NCI-H2107 treated with DMSO at 0.1 percent for 48 hours (cell line): ENCODE measurements at regions not wholly inside any gene's neighbourhood (a gene's known extent, or its start where the extent isn't known, plus 50 kb on each side); places are given as distances from the start of the nearest gene placed in this dataset.
A peak's percentile ranks its signal among the peaks of the same experiment; 100 is the strongest.

ENCODE experiments used
- DNase-seq: peaks from one replicate; lab custom pipeline; 2025; ENCODE audit not compliant: unreplicated experiment; lab: John Stamatoyannopoulos, UW

DNA sequence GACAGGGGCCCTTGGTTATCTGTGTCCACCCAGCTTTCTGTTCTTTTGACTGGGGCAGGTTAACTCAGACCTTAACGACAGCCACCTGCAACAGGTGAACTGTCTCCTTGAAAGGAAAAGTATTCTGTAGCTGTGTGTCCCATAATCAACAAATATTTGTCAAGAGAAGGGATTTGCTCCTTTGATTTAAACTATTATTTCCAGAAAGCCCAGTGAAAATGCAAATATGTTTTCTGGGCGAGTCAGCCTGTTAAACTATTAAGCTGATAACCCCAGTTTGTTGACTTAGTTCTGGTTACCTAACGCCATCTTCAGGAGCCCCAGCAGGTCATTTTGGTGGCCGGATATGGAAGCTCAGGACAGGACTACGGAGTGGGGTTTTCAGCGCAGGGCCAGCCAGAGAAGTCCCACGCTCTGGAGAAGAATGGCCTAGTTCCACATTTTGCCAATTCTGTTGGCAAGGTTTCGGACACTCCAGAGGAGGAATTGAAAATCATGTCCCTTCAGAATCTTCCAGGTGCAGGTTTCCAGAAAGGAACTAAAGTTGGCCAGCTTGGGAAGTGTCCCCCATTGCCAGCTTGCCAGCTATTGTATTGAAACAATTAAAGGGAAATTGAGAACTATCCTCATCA, 54.5 kb downstream of the ADRA2A start:
- no peak for DNase-seq

DNA sequence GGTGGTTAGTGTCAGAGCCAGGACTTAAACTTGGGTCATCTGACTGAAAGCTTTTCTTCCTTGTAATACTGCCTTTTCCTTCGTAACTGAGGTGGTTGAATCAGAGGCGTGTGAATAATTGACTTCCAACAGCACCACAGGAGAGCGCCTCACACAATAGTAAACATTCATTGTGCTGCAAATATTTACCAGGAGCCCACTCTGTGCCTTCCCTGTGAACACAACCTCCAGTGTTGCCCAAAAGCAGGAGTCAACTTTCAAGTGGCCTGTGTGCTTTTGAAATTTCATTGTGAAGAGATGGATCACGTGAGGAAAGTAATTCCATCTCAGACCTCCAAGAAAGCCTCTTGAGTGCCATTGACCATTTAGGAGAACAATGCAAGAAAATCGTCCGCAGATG, 60.2 kb downstream of the ADRA2A start:
- DNase-seq: peak; percentile 90

DNA sequence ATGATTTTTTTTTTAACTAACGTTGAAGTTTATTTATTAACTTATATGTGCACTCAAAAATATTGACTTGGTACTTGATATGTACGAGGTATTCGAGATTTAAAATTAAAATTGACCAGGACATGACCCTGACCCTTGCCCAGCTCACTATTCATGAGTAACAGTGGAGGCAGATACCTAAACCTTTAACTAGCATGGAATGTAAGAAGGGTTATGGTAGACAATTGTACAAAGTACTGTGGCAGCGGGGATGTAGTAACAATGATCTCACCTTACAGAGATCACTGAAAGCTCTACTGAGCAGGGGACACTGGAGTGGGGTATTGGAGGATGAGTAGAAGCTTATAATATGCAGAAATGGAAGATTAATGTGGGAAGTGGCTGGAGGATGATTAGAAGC, 60.8 kb downstream of the ADRA2A start:
- DNase-seq: peak; percentile 20

DNA sequence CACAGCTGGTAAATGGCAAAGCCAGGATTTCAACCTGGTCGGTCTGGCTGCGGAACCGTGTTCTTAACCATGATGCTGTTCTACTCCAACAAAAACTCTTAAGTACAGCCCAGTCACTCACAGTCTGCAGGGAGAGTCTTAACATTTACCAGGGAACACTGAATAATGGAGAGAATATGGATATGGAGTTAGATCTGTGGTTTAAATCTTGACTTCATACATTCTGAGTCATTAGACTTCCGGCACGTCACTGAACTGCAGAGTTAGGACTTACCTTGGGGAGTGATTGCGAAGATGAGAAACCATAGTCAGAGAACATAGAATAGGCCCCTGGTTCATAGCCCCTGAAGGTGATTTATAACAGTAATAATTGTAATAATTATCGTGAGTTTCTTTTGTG, 61.7 kb downstream of the ADRA2A start:
- DNase-seq: no peak

DNA sequence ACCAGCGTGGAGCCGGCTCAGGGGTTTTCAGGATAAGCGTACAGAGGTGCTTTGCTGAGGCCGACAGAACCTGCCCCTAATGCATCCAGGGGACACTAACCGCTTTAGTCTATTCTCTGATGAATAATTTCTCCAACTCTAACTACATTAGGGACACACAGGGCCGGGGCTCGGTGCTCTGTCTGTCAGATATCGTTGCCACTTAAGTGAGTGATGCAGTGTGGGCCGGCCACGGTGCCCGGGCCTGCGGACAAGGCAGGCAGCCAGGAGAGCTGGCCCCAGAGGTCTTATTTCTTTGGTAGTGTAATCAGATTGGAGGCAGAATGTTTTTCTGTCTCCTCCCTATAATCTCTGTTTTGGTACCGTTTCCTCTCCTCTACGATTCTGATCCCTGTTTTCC, 62.7 kb downstream of the ADRA2A start:
- no peak for DNase-seq

DNA sequence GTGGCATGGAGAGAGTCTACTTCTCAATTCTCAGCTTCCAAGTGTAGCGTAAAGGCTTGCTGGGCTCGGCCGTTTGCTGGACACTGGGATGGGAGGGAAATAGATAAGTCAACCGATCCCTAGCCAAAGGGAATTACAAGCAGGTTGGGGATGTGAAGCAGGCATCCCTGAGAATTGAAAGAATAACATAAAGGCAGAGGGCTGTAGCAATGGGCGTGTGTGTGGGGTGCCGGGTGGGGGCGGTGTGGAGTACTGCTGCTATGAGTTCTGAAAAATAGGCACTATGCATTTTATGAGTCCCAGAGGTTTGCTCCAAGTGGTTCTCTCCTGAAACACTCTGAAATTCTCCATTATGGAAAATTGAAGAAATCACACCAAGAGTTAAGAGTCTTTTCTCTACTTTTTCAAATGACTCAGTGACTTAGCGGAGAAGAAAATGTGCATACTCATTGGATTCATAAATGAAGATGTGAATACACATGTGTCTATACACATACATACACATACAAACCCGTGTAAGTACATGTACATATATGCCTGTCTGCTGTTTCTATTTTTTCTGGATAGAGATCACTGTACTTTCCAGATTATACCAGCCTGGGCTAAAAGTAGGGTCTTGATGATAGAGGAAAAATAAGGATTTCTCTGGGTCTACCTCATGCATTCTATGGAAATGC, 65.4 kb downstream of the ADRA2A start:
- no peak for DNase-seq

DNA sequence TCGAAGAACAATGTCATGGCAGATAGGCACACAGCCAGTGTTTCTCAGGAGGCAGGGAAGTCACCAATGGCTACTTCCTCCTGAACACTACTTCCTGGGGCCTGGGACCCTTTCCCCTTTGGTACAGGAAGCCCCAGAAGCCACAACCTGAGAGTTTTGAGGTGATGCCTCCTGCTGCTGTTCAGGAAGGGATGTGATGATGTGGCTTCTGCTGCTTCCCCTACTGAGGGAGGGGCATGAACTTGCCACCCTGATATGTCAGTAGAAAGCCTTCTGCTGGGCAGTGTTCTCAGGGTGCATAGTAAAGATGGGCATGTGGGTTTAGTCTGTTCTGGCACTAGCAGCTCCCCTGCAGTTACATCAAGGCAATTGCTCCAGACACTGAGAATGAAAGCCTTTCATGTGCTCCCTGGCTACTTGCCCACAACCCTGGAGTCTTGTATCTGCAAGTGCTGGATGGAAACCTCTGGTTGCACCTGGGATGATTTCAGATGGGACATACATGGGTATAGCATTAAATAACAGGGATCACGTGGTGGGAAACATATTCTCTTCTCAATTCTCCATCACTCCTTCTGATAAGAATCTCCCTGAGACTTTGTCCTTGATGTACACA, 69.3 kb downstream of the ADRA2A start:
- peak; percentile 5 for DNase-seq

DNA sequence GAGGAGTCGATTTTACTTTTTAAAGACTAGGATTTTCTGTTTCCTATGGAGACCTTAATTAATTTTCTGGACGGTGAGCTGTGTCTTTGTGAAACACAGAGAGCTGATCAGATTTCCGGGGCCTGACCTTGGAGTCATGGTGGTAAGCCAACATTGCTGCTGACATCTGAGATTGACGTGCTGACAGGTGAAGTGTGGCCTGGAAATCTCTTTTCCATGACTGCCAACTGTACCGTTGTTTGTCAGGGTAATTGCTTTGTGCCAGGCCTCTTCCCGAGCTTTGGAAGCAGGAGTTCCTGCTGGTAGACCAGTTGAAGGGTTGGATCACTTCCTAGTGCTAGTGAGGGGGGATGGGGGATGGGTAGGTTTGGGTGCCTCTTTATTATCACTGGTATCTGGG, 71.2 kb downstream of the ADRA2A start:
- DNase-seq: no peak

DNA sequence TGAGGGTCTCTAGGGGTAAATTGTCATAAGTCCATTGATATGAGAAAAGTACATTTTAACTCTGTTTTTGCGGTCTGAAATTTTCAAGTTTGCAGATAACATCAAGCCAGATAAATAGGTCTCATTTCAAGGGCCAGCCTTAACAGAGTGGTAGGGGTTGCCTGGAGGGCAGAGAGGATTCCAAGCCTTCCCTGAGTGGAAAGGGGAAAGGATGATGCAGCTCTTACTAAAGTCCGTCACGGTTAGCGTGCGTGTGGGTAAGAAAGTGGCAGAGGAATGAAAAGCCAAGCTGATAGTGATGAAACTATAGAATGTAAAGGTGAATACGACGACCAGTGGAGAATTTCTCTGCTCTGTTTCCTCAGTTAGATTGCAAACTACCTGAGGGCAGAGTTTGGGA, 71.6 kb downstream of the ADRA2A start:
- DNase-seq: no peak

DNA sequence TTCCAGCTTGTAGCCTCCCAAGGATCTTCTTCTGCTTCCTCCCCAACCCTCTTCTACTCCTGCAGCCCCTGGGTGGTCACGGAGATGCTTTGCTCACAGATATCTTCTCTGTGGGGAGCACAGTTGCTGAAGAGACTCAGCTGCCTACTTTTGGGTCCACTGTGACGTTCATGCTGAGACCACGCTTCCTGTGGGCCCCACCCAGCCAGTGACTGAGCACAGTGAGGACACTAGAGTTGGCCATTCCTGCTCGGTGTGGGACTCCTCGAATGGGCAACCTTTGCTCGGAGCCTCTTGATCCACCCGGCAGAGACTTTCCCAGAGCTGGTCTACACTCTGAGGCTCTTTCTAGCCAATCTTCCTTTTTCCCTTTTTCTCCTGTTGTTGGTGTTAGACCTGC, 73.9 kb downstream of the ADRA2A start:
- DNase-seq: no peak

DNA sequence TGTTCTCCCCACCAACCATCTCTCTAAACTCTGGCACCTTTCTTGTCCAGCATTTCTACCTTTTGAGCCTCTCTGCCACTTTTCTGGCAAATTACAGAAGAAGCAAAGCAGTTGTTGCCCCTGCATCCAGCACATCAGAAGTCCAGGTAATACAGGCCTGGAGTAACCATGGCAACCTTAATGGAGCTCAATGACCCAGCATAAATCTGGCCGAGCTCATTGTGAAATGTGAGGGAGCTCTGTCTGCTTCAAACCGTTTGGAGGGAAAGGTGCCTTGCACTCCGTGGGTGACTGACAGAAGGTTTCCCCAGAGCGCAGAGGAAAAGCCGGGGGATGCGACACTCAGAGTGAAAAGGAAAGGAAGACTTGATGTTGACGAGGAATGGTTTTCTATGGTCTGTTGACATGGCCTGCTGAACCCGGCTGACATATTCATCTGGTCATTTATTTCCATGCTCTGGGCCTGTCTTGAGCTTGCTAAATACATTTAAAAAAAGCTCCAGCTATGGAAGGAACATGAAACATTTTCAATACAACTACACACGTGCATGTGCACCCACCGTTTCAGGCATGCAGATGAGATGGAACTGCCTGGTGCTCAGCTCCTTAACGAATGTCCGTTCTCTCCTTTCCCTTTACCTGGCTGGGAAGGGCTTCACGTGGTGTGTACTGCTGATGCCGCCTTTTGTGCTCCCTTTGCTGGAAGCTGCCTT, 74.9 kb downstream of the ADRA2A start:
- no peak for DNase-seq

DNA sequence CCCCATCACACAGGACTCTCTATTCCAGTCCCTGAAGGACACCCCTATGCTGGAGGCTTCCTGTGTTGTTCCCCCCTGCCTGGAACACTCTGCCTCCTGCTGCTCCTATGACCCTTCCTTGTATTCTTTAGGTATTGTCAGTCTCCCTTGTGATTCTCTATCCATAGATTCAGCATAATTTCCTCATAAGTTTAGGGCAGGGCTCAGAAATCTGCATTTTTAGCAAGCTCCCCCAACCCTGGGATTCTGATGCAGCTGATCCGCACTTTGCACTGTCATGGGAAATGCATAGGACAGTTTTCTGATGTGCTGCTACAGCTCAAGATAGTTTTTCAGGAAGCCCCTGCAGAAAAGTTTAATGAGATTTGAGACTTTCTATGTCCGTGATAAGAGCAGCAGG, 79.9 kb downstream of the ADRA2A start:
- DNase-seq: no peak

DNA sequence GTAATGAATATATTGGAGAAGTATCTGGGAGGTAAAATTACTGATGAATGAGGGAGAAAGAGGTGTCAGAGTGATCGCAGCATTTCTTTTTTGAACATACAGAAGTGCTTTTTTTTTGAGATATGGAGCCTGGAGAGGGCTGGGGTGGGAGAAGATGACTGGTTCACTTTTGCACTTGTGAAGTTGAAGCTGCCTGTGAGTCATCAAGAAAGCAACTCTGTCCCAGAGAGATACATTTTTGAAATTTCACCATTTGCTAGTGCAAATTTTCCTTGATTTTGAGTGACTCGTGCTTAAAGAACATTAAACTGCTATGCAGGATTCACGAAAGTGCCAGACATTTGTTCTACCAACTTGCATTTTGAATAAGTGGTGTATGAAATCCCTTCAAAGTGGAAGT, 81.8 kb downstream of the ADRA2A start:
- DNase-seq: no peak

DNA sequence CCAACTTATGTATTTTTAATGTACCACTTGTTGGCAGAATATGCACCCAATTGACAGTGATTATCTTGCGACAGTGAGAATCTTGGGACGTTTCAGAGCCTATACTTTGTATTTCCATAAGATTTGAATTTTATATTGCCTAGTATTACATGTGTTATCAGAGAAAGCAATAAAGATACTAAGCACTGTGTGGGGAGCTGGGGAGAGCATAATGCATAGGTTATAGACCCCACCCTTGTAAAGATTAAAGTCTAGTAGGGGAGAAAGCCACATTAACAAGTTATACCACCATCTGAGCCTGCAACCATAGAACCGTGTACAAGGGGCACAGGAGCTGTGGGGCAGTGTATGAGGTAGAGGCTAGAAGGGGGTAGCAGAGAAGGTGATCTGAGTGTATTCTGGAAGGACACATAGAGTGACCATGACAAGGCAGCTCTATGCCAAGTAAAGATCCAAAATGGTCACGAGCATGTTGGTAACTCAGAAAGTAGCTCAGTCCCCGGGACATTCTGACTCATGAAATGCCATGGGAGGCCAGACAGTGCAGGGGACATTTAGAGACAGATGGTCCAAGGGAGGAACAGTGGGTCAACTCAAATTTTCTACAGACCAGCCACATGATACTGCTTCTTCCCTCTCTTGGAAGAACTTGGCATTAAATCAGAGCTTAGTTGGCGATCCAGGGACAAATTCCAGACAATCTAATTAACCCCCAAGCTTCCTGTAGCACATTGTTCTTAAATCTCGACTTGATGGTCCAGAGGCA, 84.5 kb downstream of the ADRA2A start:
- DNase-seq: no peak

DNA sequence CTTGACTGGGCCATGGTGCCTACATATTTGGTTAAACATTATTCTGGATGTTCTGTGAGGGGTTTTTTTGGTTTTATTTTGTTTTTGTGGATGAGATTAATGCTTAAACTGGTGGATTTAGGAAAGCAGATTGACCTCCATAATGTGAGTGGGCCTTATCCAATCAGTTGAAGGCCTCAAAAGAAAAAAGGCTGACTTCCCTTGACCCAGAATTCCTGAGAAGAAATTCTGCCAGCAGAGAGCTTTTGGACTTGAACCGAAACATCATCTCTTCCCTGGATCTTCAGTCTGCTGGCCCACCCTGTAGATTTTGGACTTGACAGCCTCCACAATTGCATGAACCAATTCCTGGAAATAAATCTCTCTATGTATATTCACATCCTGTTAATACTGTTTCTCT, 94.4 kb downstream of the ADRA2A start:
- DNase-seq: no peak

DNA sequence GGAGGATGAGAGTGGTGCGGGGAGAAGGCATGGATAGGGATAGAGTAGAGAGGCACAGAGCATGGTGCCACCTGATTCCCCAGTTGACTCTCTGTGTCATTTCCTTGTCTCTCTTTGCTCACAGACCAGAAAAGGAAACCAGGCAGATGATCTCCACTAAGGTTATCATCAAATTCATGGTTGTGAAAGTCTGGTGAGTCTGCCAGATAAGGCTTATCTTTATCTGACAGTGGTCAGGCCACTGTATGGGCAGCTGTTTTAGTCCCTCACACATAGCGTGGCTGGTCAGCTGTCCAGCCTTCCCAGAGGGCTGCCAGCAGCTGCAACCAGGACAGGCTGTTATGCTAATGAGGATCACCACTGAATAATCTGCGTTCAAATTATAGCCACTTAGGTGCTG, 99.0 kb downstream of the ADRA2A start:
- no peak for DNase-seq

DNA sequence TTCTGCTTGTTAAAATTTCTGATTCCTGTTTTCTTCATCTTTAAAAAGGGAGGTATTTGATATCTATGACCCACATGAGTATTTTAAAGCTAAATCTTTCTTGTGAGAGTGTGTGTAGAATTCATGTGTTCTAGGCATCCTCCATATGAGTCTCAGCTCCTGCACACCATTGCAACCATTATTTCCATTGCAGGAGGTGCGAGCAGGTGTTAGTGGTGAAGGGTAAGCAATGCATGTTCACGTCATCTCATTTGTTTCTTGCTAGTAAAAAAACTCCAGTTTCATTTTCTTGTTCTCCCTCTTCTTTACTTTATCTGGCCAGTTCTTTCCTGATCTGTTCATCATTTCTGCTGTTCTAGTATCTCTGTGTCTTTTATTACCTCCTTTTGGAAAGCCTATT, 100.5 kb downstream of the ADRA2A start:
- no peak for DNase-seq

DNA sequence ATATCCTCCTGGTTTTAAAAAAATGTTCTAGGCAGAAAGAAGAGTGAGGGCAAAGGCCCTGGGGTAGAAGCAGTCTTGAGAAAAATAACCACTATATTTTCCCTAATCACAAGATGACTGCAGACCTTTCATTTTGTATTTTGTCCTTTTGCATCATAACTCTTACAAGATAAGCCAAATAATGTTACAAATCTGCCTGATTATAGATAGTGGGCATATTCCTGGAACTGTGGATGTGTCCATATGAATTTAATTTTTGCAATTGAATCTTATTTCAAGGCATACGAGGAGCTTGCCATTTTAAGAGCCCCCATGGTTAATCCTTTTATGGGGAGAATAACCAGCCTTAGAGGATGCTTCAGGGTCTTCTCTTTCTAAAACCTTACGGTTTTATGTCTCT, 102.7 kb downstream of the ADRA2A start:
- DNase-seq: no peak

DNA sequence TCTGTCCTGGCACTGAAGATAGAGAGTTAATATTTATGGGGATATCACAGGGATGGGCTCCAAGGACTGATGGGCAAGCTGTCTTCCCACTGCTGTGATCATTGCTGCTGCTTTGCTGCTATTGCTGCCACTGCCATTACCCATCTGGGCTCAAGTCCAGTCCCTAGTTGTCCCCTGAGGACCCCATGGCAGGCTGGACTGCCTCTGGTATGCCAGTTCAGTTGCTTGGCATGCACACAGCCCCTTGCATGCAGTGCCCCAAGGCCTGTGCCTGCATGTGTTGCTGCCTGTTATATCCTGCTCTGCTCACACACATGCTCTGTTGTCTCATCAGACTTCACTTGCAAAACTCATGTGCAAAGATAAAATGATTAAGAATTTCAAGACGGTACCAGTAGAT, 109.5 kb downstream of the ADRA2A start:
- DNase-seq: no peak

DNA sequence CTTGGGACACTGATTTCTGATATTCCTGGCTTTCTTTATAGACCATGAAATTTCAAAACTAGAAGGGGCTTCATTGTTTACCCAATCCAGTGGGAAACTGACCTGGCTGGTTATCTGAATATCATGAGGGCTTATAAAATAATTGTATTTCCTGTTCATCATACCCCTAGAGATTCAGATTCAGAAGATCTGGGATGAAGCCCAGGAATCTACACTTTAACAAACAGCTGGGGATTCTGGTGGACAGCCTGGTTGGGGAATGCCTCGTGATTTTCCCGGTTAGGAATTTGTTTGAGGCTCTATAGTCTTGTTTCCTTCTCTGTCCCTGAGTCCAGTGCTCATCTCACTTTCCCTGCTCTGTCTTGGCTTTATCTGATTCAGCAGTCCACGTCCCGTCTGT, 110.3 kb downstream of the ADRA2A start:
- DNase-seq: no peak

DNA sequence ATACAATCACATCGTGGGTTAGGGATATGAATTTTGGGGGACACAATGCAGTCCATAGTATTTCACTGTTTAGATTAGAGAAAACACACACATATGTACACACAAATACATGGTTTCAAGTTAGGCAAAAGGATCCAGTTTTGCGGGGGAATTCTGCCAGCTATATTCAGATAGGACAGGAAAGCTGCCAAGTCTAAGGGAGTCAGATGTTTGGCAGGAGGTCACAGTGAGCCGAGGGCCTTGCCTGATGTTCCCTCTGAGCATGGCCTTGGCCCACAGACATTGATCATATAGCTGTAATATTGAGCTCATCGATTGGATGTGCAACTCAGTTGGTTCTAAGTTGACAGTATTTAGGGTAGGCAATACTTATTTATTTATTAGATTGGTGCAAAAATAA, 122.8 kb downstream of the ADRA2A start:
- no peak for DNase-seq
